ENCODE measurements at regions not wholly inside any gene's neighbourhood (a gene's known extent, or its start where the extent isn't known, plus 50 kb on each side); places are given as distances from the start of the nearest gene placed in this dataset.

DNA sequence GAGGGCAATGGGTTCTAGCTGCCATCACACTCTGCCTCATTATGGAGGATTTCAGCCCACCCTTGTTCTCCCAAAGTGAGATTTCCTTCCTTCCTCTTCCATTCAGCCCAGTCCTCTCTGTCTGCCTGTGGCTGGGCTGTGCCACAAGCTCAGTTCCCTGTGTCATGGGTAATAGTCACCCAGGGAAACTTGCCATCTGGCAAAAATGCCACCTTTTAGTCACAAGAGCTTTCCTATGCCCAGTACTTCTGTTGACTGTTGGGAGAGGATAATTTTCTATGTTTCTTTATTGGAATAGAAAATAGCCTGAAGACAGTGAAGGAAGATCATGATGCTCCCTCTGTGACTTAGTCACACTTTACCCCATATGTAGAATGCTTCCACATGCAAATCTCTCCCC is 71.4 kb downstream of the TLR4 start:
- ChIA-PET POLR2A (no interaction called here), CTCF (no interaction called here)
- H3K36me3 Mint-ChIP-seq (ENCODE audit: low read depth) = no peaks in the 10 kb centered on the region
- H3K4me3 Mint-ChIP-seq = no peak overlapping the region
- H3K27ac Mint-ChIP-seq = no peak overlapping the region
- H3K9me3 Mint-ChIP-seq (ENCODE audit: insufficient read depth) = no peaks in the 10 kb centered on the region
- H3K27me3 Mint-ChIP-seq (ENCODE audit: low read depth) = peaks cover 21% of the 10 kb centered on the region
- H3K4me1 Mint-ChIP-seq (ENCODE audit: low read depth) = peaks cover 28% of the 10 kb centered on the region
- ATAC-seq (no peak), DNase-seq (no peak)

DNA sequence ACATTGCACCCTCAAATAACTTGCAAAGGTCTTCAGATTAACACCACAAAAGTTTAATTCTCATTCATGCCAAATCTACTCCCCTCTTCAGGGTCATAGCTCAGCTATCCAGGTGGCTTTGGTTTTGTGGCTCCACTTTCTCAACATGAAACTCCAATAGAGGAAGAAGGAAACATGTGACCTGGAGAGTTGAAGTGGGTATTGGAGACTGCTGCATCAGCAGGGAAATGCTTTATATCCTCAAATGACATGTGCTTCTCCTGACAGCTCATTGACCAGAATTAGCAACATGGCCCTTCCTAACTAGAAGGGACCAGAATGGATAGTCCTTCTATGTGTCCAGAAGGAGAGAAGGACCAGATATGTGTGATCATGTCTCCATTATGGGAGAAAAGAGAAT is 73.6 kb downstream of the TLR4 start:
- Mint-ChIP-seq H3K4me1 (ENCODE audit: low read depth) (peaks cover 34% of the 10 kb centered on the region), H3K9me3 (ENCODE audit: insufficient read depth) (no peaks in the 10 kb centered on the region), H3K4me3 (no peak overlapping the region), H3K36me3 (ENCODE audit: low read depth) (no peaks in the 10 kb centered on the region), H3K27me3 (ENCODE audit: low read depth) (peaks cover 15% of the 10 kb centered on the region), H3K27ac (no peak overlapping the region)
- CTCF ChIA-PET = no interaction called here
- ATAC-seq (no peak), DNase-seq (no peak)
- POLR2A ChIA-PET = no interaction called here

DNA sequence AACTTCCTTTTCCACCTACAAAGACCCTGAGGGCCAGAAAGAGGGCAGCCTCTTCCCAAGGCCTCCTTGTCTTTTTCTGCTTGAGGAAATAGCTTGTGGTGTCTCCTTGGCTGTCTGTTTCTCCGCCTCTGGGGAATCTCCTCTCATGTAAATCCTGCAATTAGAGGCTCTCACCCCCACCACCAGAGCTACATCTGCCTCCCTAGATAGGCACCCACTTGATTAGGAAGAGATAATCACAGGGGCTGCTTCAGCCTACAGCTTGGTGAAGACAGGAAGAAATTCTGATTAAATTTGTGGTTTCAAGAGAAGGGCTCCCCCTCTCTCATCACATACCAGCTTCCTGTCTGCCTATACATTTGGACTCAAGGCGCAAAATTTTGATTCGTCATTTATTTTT is 75.6 kb downstream of the TLR4 start:
- H3K27me3 Mint-ChIP-seq (ENCODE audit: low read depth) = peaks cover 10% of the 10 kb centered on the region

DNA sequence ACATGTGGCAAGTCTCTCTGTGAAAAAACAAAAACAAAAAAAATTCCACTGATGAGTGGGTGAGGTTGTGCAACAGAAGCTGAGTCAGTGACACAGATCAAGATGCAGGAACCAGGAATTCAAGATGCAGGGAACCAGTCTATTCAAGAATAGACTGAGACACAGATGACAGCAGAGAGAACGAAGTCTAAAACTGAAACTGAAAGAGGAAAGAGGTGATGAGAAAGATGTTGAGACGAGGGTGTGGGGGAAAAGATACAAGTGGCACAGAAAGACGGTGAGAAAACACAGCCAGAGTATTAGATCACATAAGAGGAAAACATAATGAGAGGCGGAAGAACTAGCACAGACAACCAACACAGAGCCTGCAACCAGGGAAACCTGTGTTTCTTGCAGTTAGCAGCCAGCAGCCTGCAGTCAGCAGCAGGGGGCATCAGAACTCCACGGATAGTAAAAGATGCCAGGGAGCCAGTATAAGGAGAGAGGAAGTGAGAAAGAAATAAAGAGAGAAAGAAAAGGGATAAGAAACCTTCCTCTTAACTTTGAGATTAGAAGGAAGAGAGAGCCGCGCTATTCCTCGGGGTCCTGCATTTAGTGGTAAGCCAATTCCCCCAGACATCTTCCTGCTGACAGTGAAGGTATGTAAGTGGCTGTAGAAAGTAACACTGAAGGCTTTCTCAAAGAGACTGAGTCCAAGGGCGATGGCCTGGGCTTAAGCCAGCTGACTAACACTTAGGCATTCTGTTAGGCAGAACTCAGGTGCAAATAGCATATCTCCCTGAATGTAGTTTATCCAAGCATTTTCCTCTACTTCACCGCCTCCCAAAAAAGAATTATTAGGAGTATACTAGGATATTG is 79.0 kb downstream of the TLR4 start:
- no peaks in the 10 kb centered on the region for H3K36me3 Mint-ChIP-seq (ENCODE audit: low read depth)
- DNase-seq = peak; percentile 79
- ChIA-PET CTCF (no interaction called here), POLR2A (no interaction called here)
- H3K9me3 Mint-ChIP-seq (ENCODE audit: insufficient read depth) = no peaks in the 10 kb centered on the region
- peaks cover 6% of the 10 kb centered on the region for H3K27me3 Mint-ChIP-seq (ENCODE audit: low read depth)
- ATAC-seq = peak; percentile 88
- H3K4me3 Mint-ChIP-seq = no peak overlapping the region
- H3K27ac Mint-ChIP-seq = no peak overlapping the region
- H3K4me1 Mint-ChIP-seq (ENCODE audit: low read depth) = peaks cover 24% of the 10 kb centered on the region

More for the DNA sequence above, 75.6 kb downstream of the TLR4 start:
- Mint-ChIP-seq H3K9me3 (ENCODE audit: insufficient read depth) (no peaks in the 10 kb centered on the region), H3K27ac (no peak overlapping the region), H3K36me3 (ENCODE audit: low read depth) (no peaks in the 10 kb centered on the region), H3K4me1 (ENCODE audit: low read depth) (peaks cover 34% of the 10 kb centered on the region), H3K4me3 (no peak overlapping the region)
- DNase-seq (no peak), ATAC-seq (no peak)
- POLR2A ChIA-PET = no interaction called here
- CTCF ChIA-PET = no interaction called here

DNA sequence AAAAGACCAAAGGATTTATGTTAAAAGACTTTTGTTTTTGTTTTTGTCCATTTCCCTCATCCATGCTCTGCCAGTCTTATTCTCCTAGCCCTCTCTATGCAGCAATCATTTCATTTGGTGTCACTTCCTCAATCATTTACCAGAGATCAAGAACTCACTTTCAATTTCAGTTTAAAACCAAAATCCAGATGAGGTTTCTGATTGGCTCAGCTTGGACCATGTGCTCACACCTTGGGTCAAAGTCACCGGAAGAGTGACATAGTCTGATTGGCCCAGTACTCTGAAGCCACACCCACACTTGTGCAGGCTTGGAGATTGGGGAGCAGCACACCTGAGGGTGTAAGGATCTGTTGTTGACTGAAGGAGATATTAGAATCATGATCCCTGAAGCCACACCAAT is 79.6 kb downstream of the TLR4 start:
- Mint-ChIP-seq H3K9me3 (ENCODE audit: insufficient read depth) (no peaks in the 10 kb centered on the region), H3K36me3 (ENCODE audit: low read depth) (no peaks in the 10 kb centered on the region), H3K27me3 (ENCODE audit: low read depth) (peaks cover 6% of the 10 kb centered on the region), H3K4me1 (ENCODE audit: low read depth) (peaks cover 20% of the 10 kb centered on the region), H3K27ac (no peak overlapping the region), H3K4me3 (no peak overlapping the region)
- DNase-seq (peak; percentile 61), ATAC-seq (peak; percentile 71)
- ChIA-PET POLR2A (no interaction called here), CTCF (interaction anchor here (1.3 kb wide), 1 partner anchor 66 kb away, joined by 3 read pairs; no protein-coding TSS in a partner anchor)

DNA sequence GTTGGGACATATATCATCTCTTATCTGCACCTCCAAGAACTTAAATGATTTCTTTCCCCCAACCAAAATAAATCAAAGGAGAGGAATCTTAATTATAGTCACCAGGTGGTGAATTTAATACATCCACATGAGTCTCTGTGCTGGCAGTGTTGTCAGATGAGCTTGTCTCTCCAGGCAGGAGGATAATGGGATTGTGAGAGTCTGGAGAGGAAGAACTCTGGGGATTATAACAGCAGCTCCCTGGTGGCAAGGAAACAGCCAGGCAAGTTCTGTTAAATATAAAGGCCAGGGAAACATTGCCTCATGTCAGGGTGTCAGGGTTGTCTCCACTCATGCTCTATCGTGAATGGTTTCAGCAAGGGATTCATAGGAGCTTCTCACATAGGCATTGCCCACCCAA is 80.8 kb downstream of the TLR4 start:
- Mint-ChIP-seq H3K27me3 (ENCODE audit: low read depth) (peaks cover 6% of the 10 kb centered on the region), H3K27ac (no peak overlapping the region), H3K4me1 (ENCODE audit: low read depth) (peaks cover 9% of the 10 kb centered on the region), H3K9me3 (ENCODE audit: insufficient read depth) (no peaks in the 10 kb centered on the region), H3K4me3 (no peak overlapping the region), H3K36me3 (ENCODE audit: low read depth) (no peaks in the 10 kb centered on the region)
- ATAC-seq = no peak
- no peak for DNase-seq
- ChIA-PET CTCF (interaction anchor here (1.3 kb wide), 1 partner anchor 67 kb away, joined by 3 read pairs; no protein-coding TSS in a partner anchor), POLR2A (no interaction called here)

DNA sequence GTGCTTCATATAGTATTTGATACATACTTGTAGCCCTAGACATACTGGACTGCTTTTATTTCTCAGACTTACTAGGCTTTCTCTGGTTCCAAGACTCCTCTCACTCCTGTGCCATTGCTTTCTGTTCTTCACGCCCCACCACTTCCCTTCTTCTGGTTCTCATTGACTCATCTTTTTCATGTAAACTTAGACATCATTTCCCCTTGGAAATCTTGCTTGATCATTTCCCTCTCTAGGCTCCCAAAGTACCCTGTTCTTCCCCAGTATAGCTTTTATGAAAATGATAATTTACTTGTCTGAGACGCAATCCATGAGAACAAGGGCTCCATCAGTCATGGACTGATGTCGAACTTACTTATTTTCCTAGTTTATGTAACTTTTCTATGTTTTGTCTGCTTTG is 83.5 kb downstream of the TLR4 start:
- ChIA-PET CTCF (no interaction called here), POLR2A (no interaction called here)
- no peak for ATAC-seq
- H3K27ac Mint-ChIP-seq = no peak overlapping the region
- DNase-seq = no peak
- H3K27me3 Mint-ChIP-seq (ENCODE audit: low read depth) = no peaks in the 10 kb centered on the region
- H3K4me3 Mint-ChIP-seq = no peak overlapping the region
- H3K36me3 Mint-ChIP-seq (ENCODE audit: low read depth) = no peaks in the 10 kb centered on the region
- H3K4me1 Mint-ChIP-seq (ENCODE audit: low read depth) = no peaks in the 10 kb centered on the region
- H3K9me3 Mint-ChIP-seq (ENCODE audit: insufficient read depth) = no peaks in the 10 kb centered on the region

DNA sequence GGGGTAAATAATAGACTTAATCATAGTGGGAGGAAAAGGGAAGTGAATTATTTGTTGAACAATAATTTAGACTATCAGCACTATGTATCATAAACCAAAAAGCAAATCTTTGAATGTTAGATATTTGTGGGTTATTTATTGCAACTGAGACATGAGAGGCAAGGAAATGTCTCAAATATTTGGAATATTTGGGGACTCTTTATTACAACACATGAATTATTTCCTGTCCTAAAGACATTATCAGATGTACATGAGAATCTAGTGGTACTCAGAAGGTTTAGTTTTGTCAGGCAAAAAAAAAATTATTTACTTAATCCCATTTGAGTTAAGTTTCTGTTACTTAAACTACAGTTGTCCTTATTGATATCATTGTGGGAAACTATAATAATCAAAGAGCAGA is 91.1 kb downstream of the TLR4 start:
- Mint-ChIP-seq H3K27me3 (ENCODE audit: low read depth) (peaks cover 5% of the 10 kb centered on the region), H3K9me3 (ENCODE audit: insufficient read depth) (no peaks in the 10 kb centered on the region), H3K4me3 (no peak overlapping the region), H3K36me3 (ENCODE audit: low read depth) (no peaks in the 10 kb centered on the region), H3K27ac (no peak overlapping the region), H3K4me1 (ENCODE audit: low read depth) (no peaks in the 10 kb centered on the region)
- ATAC-seq (no peak), DNase-seq (no peak)
- ChIA-PET POLR2A (no interaction called here), CTCF (no interaction called here)

DNA sequence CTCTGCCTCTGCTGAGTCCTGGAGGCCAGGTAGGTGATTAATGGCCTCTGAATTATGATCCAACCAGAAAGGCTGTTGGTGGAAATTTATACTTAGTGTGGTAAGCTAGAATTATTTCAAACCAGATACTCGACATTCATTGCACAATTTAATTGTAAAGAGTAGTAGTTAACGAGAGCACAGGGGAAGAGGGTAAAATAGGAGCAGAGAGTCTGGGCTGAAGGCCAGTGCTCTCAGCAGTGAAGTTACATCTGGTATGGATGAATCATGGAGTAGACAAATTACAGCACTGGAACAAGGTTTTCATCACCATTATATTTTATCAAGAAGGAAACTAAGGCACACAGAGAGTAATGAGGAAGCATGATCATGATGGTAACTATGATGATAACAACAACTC is 92.5 kb downstream of the TLR4 start:
- no peaks in the 10 kb centered on the region for H3K36me3 Mint-ChIP-seq (ENCODE audit: low read depth)
- H3K4me1 Mint-ChIP-seq (ENCODE audit: low read depth) = no peaks in the 10 kb centered on the region

DNA sequence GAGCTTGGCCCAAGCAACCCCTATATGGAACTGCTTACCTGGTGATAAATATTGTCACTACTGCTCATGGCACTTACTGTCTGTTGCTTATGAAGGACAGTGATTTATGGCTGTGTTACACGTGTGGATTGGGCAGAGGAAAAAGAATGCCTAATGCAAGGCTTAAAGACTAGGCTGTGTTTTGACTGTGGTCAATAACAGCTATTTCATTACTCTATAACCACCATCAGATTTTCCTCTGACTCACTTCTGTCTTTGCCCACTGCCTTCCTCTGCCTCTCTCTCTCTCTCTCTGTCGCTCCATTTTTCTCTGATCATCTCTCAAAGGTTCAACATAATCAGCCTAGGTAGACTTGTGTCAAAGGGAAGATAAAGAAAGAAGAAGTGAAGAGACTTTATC is 96.2 kb downstream of the TLR4 start:
- H3K27ac Mint-ChIP-seq = no peak overlapping the region
- H3K9me3 Mint-ChIP-seq (ENCODE audit: insufficient read depth) = no peaks in the 10 kb centered on the region
- POLR2A ChIA-PET = no interaction called here
- no peaks in the 10 kb centered on the region for H3K4me1 Mint-ChIP-seq (ENCODE audit: low read depth)
- H3K36me3 Mint-ChIP-seq (ENCODE audit: low read depth) = no peaks in the 10 kb centered on the region
- peaks cover 15% of the 10 kb centered on the region for H3K27me3 Mint-ChIP-seq (ENCODE audit: low read depth)
- DNase-seq (no peak), ATAC-seq (no peak)
- CTCF ChIA-PET = no interaction called here
- no peak overlapping the region for H3K4me3 Mint-ChIP-seq

More for the DNA sequence above, 92.5 kb downstream of the TLR4 start:
- no peak for DNase-seq
- no peaks in the 10 kb centered on the region for H3K9me3 Mint-ChIP-seq (ENCODE audit: insufficient read depth)
- ChIA-PET CTCF (no interaction called here), POLR2A (no interaction called here)
- ATAC-seq = no peak
- no peak overlapping the region for H3K27ac Mint-ChIP-seq
- peaks cover 5% of the 10 kb centered on the region for H3K27me3 Mint-ChIP-seq (ENCODE audit: low read depth)
- no peak overlapping the region for H3K4me3 Mint-ChIP-seq

DNA sequence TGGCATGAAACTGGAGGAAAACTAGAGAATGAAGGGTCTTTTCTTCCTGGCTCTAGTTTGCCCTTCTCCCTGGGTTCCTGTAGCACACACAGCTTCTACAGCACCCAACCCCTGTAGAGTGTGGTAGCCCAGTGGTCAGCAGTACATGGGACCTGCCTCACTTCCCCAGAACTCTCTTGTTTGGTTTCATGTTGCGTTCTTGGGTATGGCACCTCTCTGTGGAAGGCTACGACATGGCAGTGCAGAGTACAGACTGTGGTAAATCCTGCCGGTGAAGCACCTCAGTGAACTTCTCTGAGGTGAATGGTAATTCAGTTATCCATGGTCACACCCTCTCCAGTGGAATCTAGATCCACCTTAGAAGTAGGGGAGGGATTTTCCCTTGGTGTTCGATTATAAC is 105.5 kb downstream of the TLR4 start:
- no peak for DNase-seq
- Mint-ChIP-seq H3K9me3 (ENCODE audit: insufficient read depth) (no peaks in the 10 kb centered on the region), H3K36me3 (ENCODE audit: low read depth) (no peaks in the 10 kb centered on the region), H3K27ac (no peak overlapping the region), H3K4me3 (no peak overlapping the region), H3K4me1 (ENCODE audit: low read depth) (no peaks in the 10 kb centered on the region), H3K27me3 (ENCODE audit: low read depth) (peaks cover 28% of the 10 kb centered on the region)
- ATAC-seq = no peak
- CTCF ChIA-PET = no interaction called here
- POLR2A ChIA-PET = no interaction called here

DNA sequence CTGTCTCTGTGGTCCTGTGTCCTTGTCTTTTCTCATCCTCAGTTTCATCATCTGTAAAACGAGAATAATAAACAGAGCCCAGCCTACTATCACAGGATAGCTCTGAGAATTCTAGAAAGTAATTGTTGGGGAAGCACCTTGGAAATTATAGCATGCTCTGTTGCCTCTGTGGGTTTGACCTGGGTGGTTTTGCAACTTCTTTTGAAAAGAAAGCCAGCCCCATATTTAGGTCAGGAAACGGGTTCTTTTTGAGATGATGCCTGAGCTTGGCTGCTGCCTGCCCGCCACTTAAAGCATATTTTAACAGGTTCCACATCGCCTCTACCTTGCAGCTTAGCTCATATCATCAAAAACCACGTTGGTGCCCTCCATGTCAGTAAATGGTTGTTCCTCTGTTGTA is 111.1 kb downstream of the TLR4 start:
- ATAC-seq = no peak
- POLR2A ChIA-PET = interaction anchor here (0.6 to 0.8 kb wide), 2 partner anchors 24 to 89 kb away, joined by 3 read pairs; no protein-coding TSS in a partner anchor
- no peak overlapping the region for H3K27ac Mint-ChIP-seq
- DNase-seq = no peak
- no peak overlapping the region for H3K4me3 Mint-ChIP-seq
- H3K4me1 Mint-ChIP-seq (ENCODE audit: low read depth) = peaks cover 10% of the 10 kb centered on the region
- no peaks in the 10 kb centered on the region for H3K9me3 Mint-ChIP-seq (ENCODE audit: insufficient read depth)
- no peaks in the 10 kb centered on the region for H3K36me3 Mint-ChIP-seq (ENCODE audit: low read depth)
- CTCF ChIA-PET = no interaction called here
- H3K27me3 Mint-ChIP-seq (ENCODE audit: low read depth) = peaks cover 28% of the 10 kb centered on the region

DNA sequence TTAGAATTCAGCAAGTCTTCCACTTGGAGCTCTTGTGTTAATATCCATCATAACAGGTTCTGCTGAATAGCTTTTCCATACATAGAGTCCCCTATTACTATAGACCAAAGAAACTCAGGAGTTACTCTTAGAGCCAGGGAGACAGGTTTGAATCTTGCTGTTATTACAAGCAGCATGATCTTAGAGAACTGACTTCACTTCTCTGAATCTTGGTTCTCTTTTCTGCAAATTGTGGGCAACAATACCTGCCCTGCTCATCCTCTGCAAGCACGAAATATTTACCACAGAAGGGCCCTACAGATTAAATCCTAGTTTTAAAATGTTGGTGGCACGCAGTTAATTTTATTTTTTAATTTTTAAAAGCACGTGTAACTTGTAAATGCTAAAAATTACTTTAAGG is 111.7 kb downstream of the TLR4 start:
- Mint-ChIP-seq H3K9me3 (ENCODE audit: insufficient read depth) (no peaks in the 10 kb centered on the region), H3K27me3 (ENCODE audit: low read depth) (peaks cover 28% of the 10 kb centered on the region), H3K36me3 (ENCODE audit: low read depth) (no peaks in the 10 kb centered on the region), H3K4me1 (ENCODE audit: low read depth) (peaks cover 10% of the 10 kb centered on the region), H3K27ac (no peak overlapping the region), H3K4me3 (no peak overlapping the region)
- ATAC-seq (no peak), DNase-seq (no peak)
- ChIA-PET POLR2A (interaction anchor here (0.6 to 0.8 kb wide), 2 partner anchors 23 to 89 kb away, joined by 3 read pairs; no protein-coding TSS in a partner anchor), CTCF (no interaction called here)

All from activated CD8-positive, alpha-beta T cell treated with anti-CD3 and anti-CD28 coated beads, Interleukin-2, amount 10 ng/mL, durations not matched to agents 7 days and 5 days (primary cell).